Inflammatory macrophage treated with lipopolysaccharide for 1 hour (primary cell): ENCODE measurements at regions not wholly inside any gene's neighbourhood (a gene's known extent, or its start where the extent isn't known, plus 50 kb on each side); places are given as distances from the start of the nearest gene placed in this dataset.

ENCODE experiments used
- DNase-seq, 2 donors: peaks; one replicate each; pipeline ENCODE4 v3.0.0-alpha.2; 2020 to 2022

- DNase-seq, result no peak
Observed at GRCh38 chr5:4204276-4205141, 608.9 kb downstream of the IRX1 start.

GRCh38 chr5:4205398-4205797, 609.8 kb downstream of the IRX1 start:
- no peak for DNase-seq

- DNase-seq, result no peak
Observed at GRCh38 chr5:4206127-4206526, 610.5 kb downstream of the IRX1 start.

GRCh38 chr5:4207486-4207885, 611.9 kb downstream of the IRX1 start:
- no peak for DNase-seq

- DNase-seq, result no peak
Observed at GRCh38 chr5:4208537-4208936, 612.9 kb downstream of the IRX1 start.

GRCh38 chr5:4208996-4209395, 613.4 kb downstream of the IRX1 start:
- DNase-seq, result no peak

GRCh38 chr5:4212071-4212739, 616.6 kb downstream of the IRX1 start:
- no peak for DNase-seq

GRCh38 chr5:4212981-4213819, 617.6 kb downstream of the IRX1 start:
- DNase-seq, result no peak

- no peak for DNase-seq
Observed at GRCh38 chr5:4215143-4215542, 619.5 kb downstream of the IRX1 start.

GRCh38 chr5:4216142-4216541, 620.5 kb downstream of the IRX1 start:
- no peak for DNase-seq

- no peak for DNase-seq
Observed at GRCh38 chr5:4220016-4220415, 624.4 kb downstream of the IRX1 start.

- DNase-seq, result no peak
Observed at GRCh38 chr5:4221048-4221447, 625.4 kb downstream of the IRX1 start.

- DNase-seq, result no peak
Observed at GRCh38 chr5:4222147-4222546, 626.5 kb downstream of the IRX1 start.

GRCh38 chr5:4222821-4223220, 627.2 kb downstream of the IRX1 start:
- no peak for DNase-seq

GRCh38 chr5:4225741-4226140, 630.1 kb downstream of the IRX1 start:
- DNase-seq, result no peak

GRCh38 chr5:4226565-4226964, 630.9 kb downstream of the IRX1 start:
- DNase-seq, result no peak

- DNase-seq, result no peak
Observed at GRCh38 chr5:4228708-4229107, 633.1 kb downstream of the IRX1 start.

- no peak for DNase-seq
Observed at GRCh38 chr5:4229414-4230292, 634.0 kb downstream of the IRX1 start.

GRCh38 chr5:4230471-4230785, 634.8 kb downstream of the IRX1 start:
- DNase-seq, result no peak

GRCh38 chr5:4230786-4231641, 635.4 kb downstream of the IRX1 start:
- no peak for DNase-seq

- DNase-seq, result no peak
Observed at GRCh38 chr5:4232084-4232483, 636.5 kb downstream of the IRX1 start.

- DNase-seq, result no peak
Observed at GRCh38 chr5:4233671-4234070, 638.0 kb downstream of the IRX1 start.
